ENCODE measurements at regions not wholly inside any gene's neighbourhood (a gene's known extent, or its start where the extent isn't known, plus 50 kb on each side); places are given as distances from the start of the nearest gene placed in this dataset.

- TF ChIP-seq POLR2AphosphoS5 (IDR thresholded peaks at IDR 0.05; ENCODE audit: low read depth, low read length) (no peak), TAF1 (IDR thresholded peaks at IDR 0.05; ENCODE audit: borderline replicate concordance, low read depth, low read length) (no peak)
Observed at GRCh38 chr1:104745875-104746274, 996.2 kb downstream of the AMY1C start.
